Liver (tissue), 3 donors: ENCODE measurements at regions not wholly inside any gene's neighbourhood (a gene's known extent, or its start where the extent isn't known, plus 50 kb on each side); places are given as distances from the start of the nearest gene placed in this dataset.

ENCODE experiments used
- EGR1 ChIP-seq, 2 donors: IDR thresholded peaks; 2 replicates each; pipeline ENCODE4 v1.6.1; 2016 to 2018; ENCODE audit warnings: antibody characterized with exemption in 2 of 2, low read depth in 2 of 2
- FOXA1 ChIP-seq: IDR thresholded peaks from 2 replicates; pipeline ENCODE4 v1.6.1; 2016; ENCODE audit warnings: antibody characterized with exemption
- GABPA ChIP-seq, 2 donors: IDR thresholded peaks in 1 of 2; conservative IDR thresholded peaks in 1 of 2; 2 replicates each; pipeline ENCODE4 v1.6.1; 2016; ENCODE audit warnings: antibody characterized with exemption in 2 of 2, mild to moderate bottlenecking in 1 of 2, moderate library complexity in 1 of 2
- HNF4G ChIP-seq: IDR thresholded peaks from 2 replicates; pipeline ENCODE4 v1.6.1; 2016; ENCODE audit warnings: antibody characterized with exemption
- RAD21 ChIP-seq, 2 donors: IDR thresholded peaks; 2 replicates each; pipeline ENCODE4 v1.6.1; 2016; ENCODE audit warnings: antibody characterized with exemption in 2 of 2, mild to moderate bottlenecking in 2 of 2
- RXRA ChIP-seq, 2 donors: IDR thresholded peaks; 2 replicates each; pipeline ENCODE4 v1.6.1; 2017 to 2018; ENCODE audit warnings: antibody characterized with exemption in 2 of 2, mild to moderate bottlenecking in 1 of 2
- TAF1 ChIP-seq: conservative IDR thresholded peaks from 2 replicates; pipeline ENCODE4 v1.6.1; 2016; ENCODE audit warnings: antibody characterized with exemption, mild to moderate bottlenecking
- YY1 ChIP-seq: IDR thresholded peaks from 2 replicates; pipeline ENCODE4 v1.6.1; 2016; ENCODE audit warnings: antibody characterized with exemption, mild to moderate bottlenecking
- TF ChIP-seq, protein P1 (sequence below): fragments of 150-350 bp; IDR thresholded peaks from 2 replicates; pipeline ENCODE4 v1.5.1; 2017; ENCODE audit warnings: improper control_type of control experiment, low read depth, low read length; ENCODE audit not compliant: missing input control
- TF ChIP-seq, protein P2 (sequence below): IDR thresholded peaks from 2 replicates; pipeline ENCODE4 v1.6.1; 2016; ENCODE audit warnings: antibody characterized with exemption, mild to moderate bottlenecking
- TF ChIP-seq, protein P3 (sequence below): IDR thresholded peaks from 2 replicates; pipeline ENCODE4 v1.6.1; 2016; ENCODE audit warnings: antibody characterized with exemption
- donor health status: healthy.
- donor health status: healthy.

GRCh38 chr7:9709216-9709615 lies 1264.5 kb upstream of the PHF14 start:
- TF ChIP-seq, protein P1, sequence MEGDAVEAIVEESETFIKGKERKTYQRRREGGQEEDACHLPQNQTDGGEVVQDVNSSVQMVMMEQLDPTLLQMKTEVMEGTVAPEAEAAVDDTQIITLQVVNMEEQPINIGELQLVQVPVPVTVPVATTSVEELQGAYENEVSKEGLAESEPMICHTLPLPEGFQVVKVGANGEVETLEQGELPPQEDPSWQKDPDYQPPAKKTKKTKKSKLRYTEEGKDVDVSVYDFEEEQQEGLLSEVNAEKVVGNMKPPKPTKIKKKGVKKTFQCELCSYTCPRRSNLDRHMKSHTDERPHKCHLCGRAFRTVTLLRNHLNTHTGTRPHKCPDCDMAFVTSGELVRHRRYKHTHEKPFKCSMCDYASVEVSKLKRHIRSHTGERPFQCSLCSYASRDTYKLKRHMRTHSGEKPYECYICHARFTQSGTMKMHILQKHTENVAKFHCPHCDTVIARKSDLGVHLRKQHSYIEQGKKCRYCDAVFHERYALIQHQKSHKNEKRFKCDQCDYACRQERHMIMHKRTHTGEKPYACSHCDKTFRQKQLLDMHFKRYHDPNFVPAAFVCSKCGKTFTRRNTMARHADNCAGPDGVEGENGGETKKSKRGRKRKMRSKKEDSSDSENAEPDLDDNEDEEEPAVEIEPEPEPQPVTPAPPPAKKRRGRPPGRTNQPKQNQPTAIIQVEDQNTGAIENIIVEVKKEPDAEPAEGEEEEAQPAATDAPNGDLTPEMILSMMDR: no peak
- TF ChIP-seq YY1: no peak
- no peak for TF ChIP-seq EGR1 (IDR thresholded peaks at IDR 0.05; ENCODE audit: low read depth in 2 of 2)
- no peak for TF ChIP-seq RAD21 (IDR thresholded peaks at IDR 0.05)
- TF ChIP-seq, protein P2, sequence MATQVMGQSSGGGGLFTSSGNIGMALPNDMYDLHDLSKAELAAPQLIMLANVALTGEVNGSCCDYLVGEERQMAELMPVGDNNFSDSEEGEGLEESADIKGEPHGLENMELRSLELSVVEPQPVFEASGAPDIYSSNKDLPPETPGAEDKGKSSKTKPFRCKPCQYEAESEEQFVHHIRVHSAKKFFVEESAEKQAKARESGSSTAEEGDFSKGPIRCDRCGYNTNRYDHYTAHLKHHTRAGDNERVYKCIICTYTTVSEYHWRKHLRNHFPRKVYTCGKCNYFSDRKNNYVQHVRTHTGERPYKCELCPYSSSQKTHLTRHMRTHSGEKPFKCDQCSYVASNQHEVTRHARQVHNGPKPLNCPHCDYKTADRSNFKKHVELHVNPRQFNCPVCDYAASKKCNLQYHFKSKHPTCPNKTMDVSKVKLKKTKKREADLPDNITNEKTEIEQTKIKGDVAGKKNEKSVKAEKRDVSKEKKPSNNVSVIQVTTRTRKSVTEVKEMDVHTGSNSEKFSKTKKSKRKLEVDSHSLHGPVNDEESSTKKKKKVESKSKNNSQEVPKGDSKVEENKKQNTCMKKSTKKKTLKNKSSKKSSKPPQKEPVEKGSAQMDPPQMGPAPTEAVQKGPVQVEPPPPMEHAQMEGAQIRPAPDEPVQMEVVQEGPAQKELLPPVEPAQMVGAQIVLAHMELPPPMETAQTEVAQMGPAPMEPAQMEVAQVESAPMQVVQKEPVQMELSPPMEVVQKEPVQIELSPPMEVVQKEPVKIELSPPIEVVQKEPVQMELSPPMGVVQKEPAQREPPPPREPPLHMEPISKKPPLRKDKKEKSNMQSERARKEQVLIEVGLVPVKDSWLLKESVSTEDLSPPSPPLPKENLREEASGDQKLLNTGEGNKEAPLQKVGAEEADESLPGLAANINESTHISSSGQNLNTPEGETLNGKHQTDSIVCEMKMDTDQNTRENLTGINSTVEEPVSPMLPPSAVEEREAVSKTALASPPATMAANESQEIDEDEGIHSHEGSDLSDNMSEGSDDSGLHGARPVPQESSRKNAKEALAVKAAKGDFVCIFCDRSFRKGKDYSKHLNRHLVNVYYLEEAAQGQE: no peak
- TF ChIP-seq, protein P3, sequence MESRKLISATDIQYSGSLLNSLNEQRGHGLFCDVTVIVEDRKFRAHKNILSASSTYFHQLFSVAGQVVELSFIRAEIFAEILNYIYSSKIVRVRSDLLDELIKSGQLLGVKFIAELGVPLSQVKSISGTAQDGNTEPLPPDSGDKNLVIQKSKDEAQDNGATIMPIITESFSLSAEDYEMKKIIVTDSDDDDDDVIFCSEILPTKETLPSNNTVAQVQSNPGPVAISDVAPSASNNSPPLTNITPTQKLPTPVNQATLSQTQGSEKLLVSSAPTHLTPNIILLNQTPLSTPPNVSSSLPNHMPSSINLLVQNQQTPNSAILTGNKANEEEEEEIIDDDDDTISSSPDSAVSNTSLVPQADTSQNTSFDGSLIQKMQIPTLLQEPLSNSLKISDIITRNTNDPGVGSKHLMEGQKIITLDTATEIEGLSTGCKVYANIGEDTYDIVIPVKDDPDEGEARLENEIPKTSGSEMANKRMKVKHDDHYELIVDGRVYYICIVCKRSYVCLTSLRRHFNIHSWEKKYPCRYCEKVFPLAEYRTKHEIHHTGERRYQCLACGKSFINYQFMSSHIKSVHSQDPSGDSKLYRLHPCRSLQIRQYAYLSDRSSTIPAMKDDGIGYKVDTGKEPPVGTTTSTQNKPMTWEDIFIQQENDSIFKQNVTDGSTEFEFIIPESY: no peak
- TF ChIP-seq TAF1: no peak
- no peak for TF ChIP-seq GABPA (IDR thresholded peaks at IDR 0.05 in 1 of 2, conservative IDR thresholded peaks at IDR 0.05 in 1 of 2)
- no peak for TF ChIP-seq HNF4G
- no peak for TF ChIP-seq RXRA (IDR thresholded peaks at IDR 0.05)
- TF ChIP-seq FOXA1: no peak
